WTC11 (cell line): ENCODE measurements at regions not wholly inside any gene's neighbourhood (a gene's known extent, or its start where the extent isn't known, plus 50 kb on each side); places are given as distances from the start of the nearest gene placed in this dataset.

Experiments
- ATAC-seq: fragments of 200-7000 bp; cut with Tn5 transposase; 2 replicates; pipeline ENCODE4 v1.10.0; 2021; ENCODE audit warnings: mild to moderate bottlenecking, moderate library complexity
- CTCF ChIA-PET: fragments of 300-600 bp; sonication (Branson Sonifier 250); formaldehyde crosslinking; loops from one replicate; lab custom pipeline; 2021; ENCODE audit warnings: antibody characterized with exemption; lab: Charles Lee
- POLR2A ChIA-PET: fragments of 350-600 bp; sonication (Branson Sonifier 250); formaldehyde crosslinking; loops from one replicate; lab custom pipeline; 2021; ENCODE audit warnings: antibody characterized with exemption; lab: Charles Lee
- DNase-seq: peaks from one replicate; pipeline ENCODE4 v3.0.0; 2021; ENCODE audit warnings: low spot score
- H3K27ac Mint-ChIP-seq: 2 replicates; pipeline ENCODE4 v1.8.0; 2021; ENCODE audit warnings: mixed read lengths
- H3K27me3 Mint-ChIP-seq: 2 replicates; pipeline ENCODE4 v1.8.0; 2021; ENCODE audit warnings: low read depth, mild to moderate bottlenecking, moderate library complexity, mixed read lengths
- H3K36me3 Mint-ChIP-seq: 2 replicates; pipeline ENCODE4 v1.8.0; 2021; ENCODE audit warnings: mixed read lengths
- H3K4me1 Mint-ChIP-seq: 2 replicates; pipeline ENCODE4 v1.8.0; 2022; ENCODE audit warnings: mixed read lengths
- H3K4me3 Mint-ChIP-seq: 2 replicates; pipeline ENCODE4 v1.8.0; 2021; ENCODE audit warnings: mild to moderate bottlenecking, moderate library complexity, mixed read lengths
- H3K9me3 Mint-ChIP-seq: 2 replicates; pipeline ENCODE4 v1.8.0; 2021; ENCODE audit warnings: mixed read lengths
- ATF3 ChIP-seq: sonication (generic); formaldehyde crosslinking; conservative IDR thresholded peaks from 2 replicates; pipeline ENCODE4 v1.8.1; 2022; ENCODE audit warnings: mild to moderate bottlenecking, missing genetic modification reagents
- CDX4 ChIP-seq: fragments of 250-450 bp; sonication (Bioruptor Pico); IDR thresholded peaks from 2 replicates; pipeline ENCODE4 v1.9.0; 2021; ENCODE audit warnings: moderate library complexity, mild to moderate bottlenecking, inconsistent platforms, borderline replicate concordance
- E2F4 ChIP-seq: sonication (generic); formaldehyde crosslinking; IDR thresholded peaks from 2 replicates; pipeline ENCODE4 v1.8.1; 2022; ENCODE audit warnings: low read depth, mild to moderate bottlenecking, moderate library complexity, missing genetic modification reagents, borderline replicate concordance
- ESRRA ChIP-seq: sonication (generic); formaldehyde crosslinking; IDR thresholded peaks from 2 replicates; pipeline ENCODE4 v1.8.1; 2022; ENCODE audit warnings: mild to moderate bottlenecking, missing genetic modification reagents, borderline replicate concordance
- GABPB1 ChIP-seq: sonication (generic); formaldehyde crosslinking; IDR thresholded peaks from 2 replicates; pipeline ENCODE4 v1.8.1; 2023; ENCODE audit warnings: mild to moderate bottlenecking, missing genetic modification reagents
- HMGA2 ChIP-seq: fragments of 250-450 bp; sonication (Bioruptor Pico); IDR thresholded peaks from 2 replicates; pipeline ENCODE4 v1.4.0; 2021; ENCODE audit warnings: mild to moderate bottlenecking, moderate library complexity
- IRF1 ChIP-seq: sonication (generic); formaldehyde crosslinking; IDR thresholded peaks from 2 replicates; pipeline ENCODE4 v1.8.0; 2023; ENCODE audit warnings: missing genetic modification reagents
- MYBL2 ChIP-seq: sonication (generic); formaldehyde crosslinking; IDR thresholded peaks from 2 replicates; pipeline ENCODE4 v1.8.1; 2023; ENCODE audit warnings: mild to moderate bottlenecking, moderate library complexity, missing genetic modification reagents
- NFE2L1 ChIP-seq: sonication (generic); formaldehyde crosslinking; IDR thresholded peaks from 2 replicates; pipeline ENCODE4 v1.8.1; 2023; ENCODE audit warnings: missing genetic modification reagents
- NR3C1 ChIP-seq: sonication (generic); formaldehyde crosslinking; conservative IDR thresholded peaks from 2 replicates; pipeline ENCODE4 v1.8.1; 2023; ENCODE audit warnings: low read depth, mild to moderate bottlenecking, missing genetic modification reagents
- OVOL2 ChIP-seq: fragments of 250-450 bp; sonication (Bioruptor Pico); IDR thresholded peaks from 2 replicates; pipeline ENCODE4 v1.9.0; 2021; ENCODE audit warnings: mild to moderate bottlenecking, borderline replicate concordance
- PRRX2 ChIP-seq: fragments of 250-450 bp; sonication (Bioruptor Pico); IDR thresholded peaks from 2 replicates; pipeline ENCODE4 v1.8.0; 2021; ENCODE audit warnings: mild to moderate bottlenecking
- RORB ChIP-seq: fragments of 250-450 bp; sonication (Bioruptor Pico); IDR thresholded peaks from 2 replicates; pipeline ENCODE4 v1.9.0; 2021; ENCODE audit warnings: mild to moderate bottlenecking
- TEAD1 ChIP-seq: sonication (generic); formaldehyde crosslinking; IDR thresholded peaks from 2 replicates; pipeline ENCODE4 v1.8.0; 2022; ENCODE audit warnings: mild to moderate bottlenecking, missing genetic modification reagents
- TEAD4 ChIP-seq: sonication (generic); formaldehyde crosslinking; IDR thresholded peaks from 2 replicates; pipeline ENCODE4 v1.8.0; 2022; ENCODE audit warnings: mild to moderate bottlenecking, missing genetic modification reagents
- ZBTB21 ChIP-seq: sonication (generic); formaldehyde crosslinking; IDR thresholded peaks from 2 replicates; pipeline ENCODE4 v1.8.1; 2023; ENCODE audit warnings: mild to moderate bottlenecking, missing genetic modification reagents, borderline replicate concordance
- ZNF232 ChIP-seq: sonication (generic); formaldehyde crosslinking; IDR thresholded peaks from 2 replicates; pipeline ENCODE4 v1.8.0; 2022; ENCODE audit warnings: mild to moderate bottlenecking, missing genetic modification reagents
- ZNF317 ChIP-seq: sonication (generic); formaldehyde crosslinking; IDR thresholded peaks from 2 replicates; pipeline ENCODE4 v1.8.1; 2023; ENCODE audit warnings: low read depth, mild to moderate bottlenecking, moderate library complexity, missing genetic modification reagents, borderline replicate concordance
- ZNF532 ChIP-seq: fragments of 250-450 bp; sonication (Bioruptor Pico); IDR thresholded peaks from 2 replicates; pipeline ENCODE4 v1.9.0; 2021; ENCODE audit warnings: mild to moderate bottlenecking, borderline replicate concordance
- ZSCAN18 ChIP-seq: fragments of 250-450 bp; sonication (Bioruptor Pico); IDR thresholded peaks from 2 replicates; pipeline ENCODE4 v2.1.2; 2022; ENCODE audit warnings: mild to moderate bottlenecking, moderate library complexity

GRCh38 chr22:22047266-22047665 is 64.7 kb upstream of the TOP3B start:
- Mint-ChIP-seq H3K36me3 (no peaks in the 10 kb centered on the region), H3K4me1 (no peaks in the 10 kb centered on the region), H3K9me3 (no peaks in the 10 kb centered on the region), H3K27ac (no peak overlapping the region), H3K4me3 (no peak overlapping the region), H3K27me3 (peaks cover 83% of the 10 kb centered on the region)
- no peak for ATAC-seq
- TF ChIP-seq TEAD4 (CRISPR knock-in tag): no peak
- no peak for TF ChIP-seq ZSCAN18 (CRISPR knock-in tag)
- ChIA-PET POLR2A (no interaction called here), CTCF (interaction anchor here (0.9 kb wide), 1 partner anchor 14 kb away, joined by 4 read pairs; no protein-coding TSS in a partner anchor)
- no peak for DNase-seq

- ChIA-PET POLR2A (no interaction called here), CTCF (interaction anchor here (1.0 to 1.6 kb wide), 3 partner anchors 14 to 74 kb away, joined by 3 to 6 read pairs (median 5); no protein-coding TSS in a partner anchor)
- Mint-ChIP-seq H3K4me1 (no peaks in the 10 kb centered on the region), H3K27ac (no peak overlapping the region), H3K36me3 (no peaks in the 10 kb centered on the region), H3K4me3 (no peak overlapping the region), H3K27me3 (peaks cover 83% of the 10 kb centered on the region), H3K9me3 (no peaks in the 10 kb centered on the region)
- no peak for ATAC-seq
- TF ChIP-seq MYBL2 (CRISPR knock-in tag) (no peak), TEAD4 (CRISPR knock-in tag) (no peak), NR3C1 (CRISPR knock-in tag) (no peak), NFE2L1 (CRISPR knock-in tag) (no peak), GABPB1 (no peak), CDX4 (CRISPR knock-in tag) (no peak), RORB (CRISPR knock-in tag) (no peak), ZNF317 (CRISPR knock-in tag) (no peak), ZBTB21 (CRISPR knock-in tag) (no peak), HMGA2 (no peak), ATF3 (CRISPR knock-in tag) (no peak), E2F4 (CRISPR knock-in tag) (no peak), OVOL2 (CRISPR knock-in tag) (no peak), TEAD1 (CRISPR knock-in tag) (no peak), ZNF232 (CRISPR knock-in tag) (no peak), IRF1 (CRISPR knock-in tag) (no peak), ESRRA (no peak)
- TF ChIP-seq, all 79 proteins: peak for 0
- no peak for DNase-seq
Measured at GRCh38 chr22:22046370-22046769, 63.8 kb upstream of the TOP3B start.

- peaks cover 80% of the 10 kb centered on the region for H3K27me3 Mint-ChIP-seq
- H3K9me3 Mint-ChIP-seq: no peaks in the 10 kb centered on the region
- no peaks in the 10 kb centered on the region for H3K4me1 Mint-ChIP-seq
- ChIA-PET CTCF (interaction anchor here (1.0 to 1.6 kb wide), 4 partner anchors 15 to 150 kb away, joined by 3 to 6 read pairs (median 4); no protein-coding TSS in a partner anchor), POLR2A (no interaction called here)
- no peaks in the 10 kb centered on the region for H3K36me3 Mint-ChIP-seq
- DNase-seq (no peak), ATAC-seq (no peak)
- H3K27ac Mint-ChIP-seq: no peak overlapping the region
- H3K4me3 Mint-ChIP-seq: no peak overlapping the region
- TF ChIP-seq ZNF532 (CRISPR knock-in tag) (no peak), CDX4 (CRISPR knock-in tag) (no peak), PRRX2 (CRISPR knock-in tag) (no peak)
Measured at GRCh38 chr22:22045571-22046335, 63.2 kb upstream of the TOP3B start.
